ENCODE measurements at regions not wholly inside any gene's neighbourhood (a gene's known extent, or its start where the extent isn't known, plus 50 kb on each side); places are given as distances from the start of the nearest gene placed in this dataset.

DNA sequence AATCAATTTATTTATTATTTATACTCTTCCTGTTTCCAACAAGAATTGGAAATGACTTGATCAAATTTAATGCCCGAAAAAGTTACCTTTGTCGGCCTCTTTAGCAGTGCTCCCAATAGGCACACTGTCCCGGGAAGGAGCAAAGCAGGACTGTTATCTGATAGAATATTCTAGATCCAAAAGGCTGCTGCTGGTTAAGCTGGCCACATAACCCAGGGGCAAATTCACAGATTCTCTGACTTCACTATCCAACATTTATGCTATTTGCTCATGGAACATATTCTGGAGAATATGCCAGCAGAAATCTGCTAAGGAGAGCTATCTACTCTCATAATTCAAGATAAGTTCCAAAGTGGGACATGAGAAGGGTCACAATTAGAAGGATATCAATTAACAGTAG lies 100.2 kb upstream of the DMAC1 start:
- no peak for DNase-seq (ENCODE audit: low spot score)
- no peaks in the 10 kb centered on the region for H4K20me1 ChIP-seq (ENCODE audit: low read depth)
- no peak overlapping the region for H3K9ac ChIP-seq
- TF ChIP-seq EZH2 (IDR thresholded peaks at IDR 0.05) (no peak), CTCF (IDR thresholded peaks at IDR 0.05) (no peak), EZH2phosphoT487 (IDR thresholded peaks at IDR 0.05) (no peak)
- no peak overlapping the region for H3K27ac Mint-ChIP-seq
- H3K4me1 Mint-ChIP-seq = peaks cover 8% of the 10 kb centered on the region
- no peaks in the 10 kb centered on the region for H3K9me3 ChIP-seq (ENCODE audit: low read depth)
- H3K4me3 Mint-ChIP-seq = no peak overlapping the region
- H3F3A ChIP-seq (ENCODE audit: low read depth) = no peaks in the 10 kb centered on the region
- H3K27ac ChIP-seq = no peak overlapping the region
- H3K36me3 ChIP-seq = no peaks in the 10 kb centered on the region
- H3K79me2 ChIP-seq (ENCODE audit: low read depth) = no peaks in the 10 kb centered on the region
- no peak overlapping the region for H3K4me3 ChIP-seq
- no peaks in the 10 kb centered on the region for H3K36me3 Mint-ChIP-seq
- no peaks in the 10 kb centered on the region for H3K27me3 Mint-ChIP-seq (ENCODE audit: insufficient read depth, low read depth)
- no peaks in the 10 kb centered on the region for H3K9me3 Mint-ChIP-seq
- H3K4me1 ChIP-seq = no peaks in the 10 kb centered on the region
- H3K27me3 ChIP-seq = no peaks in the 10 kb centered on the region
- no peak overlapping the region for H3K4me2 ChIP-seq
- no peak overlapping the region for H2AFZ ChIP-seq (replicated peaks)

GRCh38 chr9:7894231-7894630 lies 94.7 kb upstream of the DMAC1 start:
- TF ChIP-seq EZH2 (IDR thresholded peaks at IDR 0.05) (no peak), EZH2phosphoT487 (IDR thresholded peaks at IDR 0.05) (no peak), CTCF (IDR thresholded peaks at IDR 0.05) (no peak)
- no peak overlapping the region for H3K27ac Mint-ChIP-seq
- no peak overlapping the region for H2AFZ ChIP-seq (replicated peaks)
- H3K4me1 ChIP-seq = no peaks in the 10 kb centered on the region
- H3K4me1 Mint-ChIP-seq = no peaks in the 10 kb centered on the region
- no peaks in the 10 kb centered on the region for H3F3A ChIP-seq (ENCODE audit: low read depth)
- H3K4me2 ChIP-seq = no peak overlapping the region
- no peaks in the 10 kb centered on the region for H3K9me3 ChIP-seq (ENCODE audit: low read depth)
- H3K4me3 Mint-ChIP-seq = no peak overlapping the region
- H3K4me3 ChIP-seq = no peak overlapping the region
- H3K36me3 Mint-ChIP-seq = no peaks in the 10 kb centered on the region
- H3K27ac ChIP-seq = no peak overlapping the region
- H3K79me2 ChIP-seq (ENCODE audit: low read depth) = no peaks in the 10 kb centered on the region
- H3K36me3 ChIP-seq = no peaks in the 10 kb centered on the region
- H4K20me1 ChIP-seq (ENCODE audit: low read depth) = no peaks in the 10 kb centered on the region
- no peak overlapping the region for H3K9ac ChIP-seq
- H3K9me3 Mint-ChIP-seq = no peaks in the 10 kb centered on the region
- no peaks in the 10 kb centered on the region for H3K27me3 ChIP-seq
- peaks cover 2% of the 10 kb centered on the region for H3K27me3 Mint-ChIP-seq (ENCODE audit: insufficient read depth, low read depth)
- no peak for DNase-seq (ENCODE audit: low spot score)

GRCh38 chr9:7892975-7893374 lies 93.4 kb upstream of the DMAC1 start:
- no peak overlapping the region for H3K4me2 ChIP-seq
- H3K27ac Mint-ChIP-seq = no peak overlapping the region
- no peaks in the 10 kb centered on the region for H3K9me3 ChIP-seq (ENCODE audit: low read depth)
- no peaks in the 10 kb centered on the region for H3K79me2 ChIP-seq (ENCODE audit: low read depth)
- no peak overlapping the region for H3K4me3 Mint-ChIP-seq
- no peaks in the 10 kb centered on the region for H3K9me3 Mint-ChIP-seq
- no peaks in the 10 kb centered on the region for H3K4me1 Mint-ChIP-seq
- H3K27me3 Mint-ChIP-seq (ENCODE audit: insufficient read depth, low read depth) = peaks cover 2% of the 10 kb centered on the region
- H4K20me1 ChIP-seq (ENCODE audit: low read depth) = no peaks in the 10 kb centered on the region
- no peak overlapping the region for H3K4me3 ChIP-seq
- TF ChIP-seq EZH2phosphoT487 (IDR thresholded peaks at IDR 0.05) (no peak), CTCF (IDR thresholded peaks at IDR 0.05) (no peak), EZH2 (IDR thresholded peaks at IDR 0.05) (no peak)
- H3K27ac ChIP-seq = no peak overlapping the region
- no peaks in the 10 kb centered on the region for H3K4me1 ChIP-seq
- no peaks in the 10 kb centered on the region for H3F3A ChIP-seq (ENCODE audit: low read depth)
- H3K36me3 ChIP-seq = no peaks in the 10 kb centered on the region
- no peak for DNase-seq (ENCODE audit: low spot score)
- no peaks in the 10 kb centered on the region for H3K27me3 ChIP-seq
- H2AFZ ChIP-seq (replicated peaks) = no peak overlapping the region
- no peaks in the 10 kb centered on the region for H3K36me3 Mint-ChIP-seq
- no peak overlapping the region for H3K9ac ChIP-seq
